HG03159 (cell line): ENCODE measurements at regions not wholly inside any gene's neighbourhood (a gene's known extent, or its start where the extent isn't known, plus 50 kb on each side); places are given as distances from the start of the nearest gene placed in this dataset.

ENCODE experiments used
- ATAC-seq: cut with Tn5 transposase; IDR thresholded peaks from one replicate; pipeline ENCODE4 v1.9.1; 2021; ENCODE audit warnings: mild to moderate bottlenecking, moderate library complexity; ENCODE audit not compliant: unreplicated experiment

GRCh38 chr13:105660561-105660960, 874.9 kb downstream of the EFNB2 start:
- ATAC-seq, result no peak

- no peak for ATAC-seq
These were observed 877.0 kb downstream of the EFNB2 start for GRCh38 chr13:105658431-105658830.

GRCh38 chr13:105655046-105655445, 880.4 kb downstream of the EFNB2 start:
- no peak for ATAC-seq

GRCh38 chr13:105643966-105644365, 891.5 kb downstream of the EFNB2 start:
- no peak for ATAC-seq

GRCh38 chr13:105642511-105642958, 892.9 kb downstream of the EFNB2 start:
- ATAC-seq, result no peak

GRCh38 chr13:105641121-105641520, 894.3 kb downstream of the EFNB2 start:
- no peak for ATAC-seq

- ATAC-seq, result no peak
These were observed 897.0 kb downstream of the EFNB2 start for GRCh38 chr13:105638426-105638825.

- ATAC-seq, result no peak
These were observed 901.4 kb downstream of the EFNB2 start for GRCh38 chr13:105634059-105634458.

GRCh38 chr13:105630431-105630830, 905.0 kb downstream of the EFNB2 start:
- ATAC-seq, result no peak

- ATAC-seq, result no peak
These were observed 908.2 kb downstream of the EFNB2 start for GRCh38 chr13:105627270-105627669.

GRCh38 chr13:105625691-105626090, 909.8 kb downstream of the EFNB2 start:
- no peak for ATAC-seq

GRCh38 chr13:105616333-105617075, 919.0 kb downstream of the EFNB2 start:
- ATAC-seq, result no peak

GRCh38 chr13:105612541-105612940, 922.9 kb downstream of the EFNB2 start:
- ATAC-seq, result no peak

- ATAC-seq, result no peak
These were observed 924.0 kb downstream of the EFNB2 start for GRCh38 chr13:105611424-105611823.

GRCh38 chr13:105608104-105608503, 927.4 kb downstream of the EFNB2 start:
- no peak for ATAC-seq

GRCh38 chr13:105607426-105607825, 928.0 kb downstream of the EFNB2 start:
- ATAC-seq, result no peak

GRCh38 chr13:105607016-105607415, 928.4 kb downstream of the EFNB2 start:
- no peak for ATAC-seq

- no peak for ATAC-seq
These were observed 932.3 kb downstream of the EFNB2 start for GRCh38 chr13:105602956-105603670.

- no peak for ATAC-seq
These were observed 935.9 kb downstream of the EFNB2 start for GRCh38 chr13:105599477-105600037.

- ATAC-seq, result no peak
These were observed 936.9 kb downstream of the EFNB2 start for GRCh38 chr13:105598529-105598928.

- ATAC-seq, result no peak
These were observed 937.9 kb downstream of the EFNB2 start for GRCh38 chr13:105597573-105597972.

- no peak for ATAC-seq
These were observed 940.0 kb downstream of the EFNB2 start for GRCh38 chr13:105595471-105595870.
